ENCODE measurements at regions not wholly inside any gene's neighbourhood (a gene's known extent, or its start where the extent isn't known, plus 50 kb on each side); places are given as distances from the start of the nearest gene placed in this dataset.

DNA sequence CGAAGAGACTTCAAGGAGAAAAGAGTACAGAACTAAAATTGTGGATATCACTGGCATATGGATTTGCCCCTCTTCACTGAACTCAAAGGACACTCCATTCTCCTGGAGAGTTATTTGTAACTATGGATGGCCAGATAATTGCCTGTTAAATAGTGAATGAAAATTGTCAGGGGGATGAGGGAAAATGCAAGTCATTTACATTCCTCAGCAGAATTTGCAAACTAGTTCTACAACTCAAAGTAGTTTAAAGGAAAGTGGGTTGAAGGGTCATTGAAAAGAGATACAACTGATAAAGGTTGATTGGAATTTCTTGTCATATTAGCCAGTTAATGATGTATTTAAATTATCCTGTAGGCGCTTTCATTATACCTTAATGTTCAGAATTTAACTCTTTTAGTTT, 266.5 kb upstream of the SPOPL start:
- Histone ChIP-seq H3K79me2 (no peaks in the 10 kb centered on the region), H3K9me3 (ENCODE audit: control insufficient read depth, low read length) (no peaks in the 10 kb centered on the region)

DNA sequence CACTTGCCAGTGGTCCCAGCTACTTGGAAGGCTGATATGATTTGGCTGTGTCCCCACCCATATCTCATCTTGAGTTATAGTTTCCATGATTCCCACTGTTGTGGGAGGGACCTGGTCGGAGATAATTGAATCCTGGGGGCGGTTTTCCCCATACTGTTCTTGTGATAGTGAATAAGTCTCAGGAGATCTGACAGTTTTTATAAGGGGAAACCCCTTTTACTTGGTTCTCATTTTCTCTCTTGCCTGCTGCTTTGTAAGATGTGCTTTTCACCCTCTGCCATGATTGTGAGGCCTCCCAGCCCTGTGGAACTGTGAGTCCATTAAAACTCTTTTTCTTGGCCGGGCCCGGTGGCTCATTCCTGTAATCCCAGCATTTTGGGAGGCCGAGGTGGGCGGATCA, 265.4 kb upstream of the SPOPL start:
- Histone ChIP-seq H3K4me3 (ENCODE audit: low read depth, low read length) (no peak overlapping the region), H3K9me3 (ENCODE audit: control insufficient read depth, low read length) (no peaks in the 10 kb centered on the region), H3K27me3 (ENCODE audit: control insufficient read depth, insufficient read depth, low read length) (no peaks in the 10 kb centered on the region), H3K9ac (no peak overlapping the region), H2AFZ (no peak overlapping the region), H3K27ac (no peak overlapping the region), H3K4me2 (ENCODE audit: low read length) (no peak overlapping the region), H3K4me1 (no peaks in the 10 kb centered on the region), H3K79me2 (no peaks in the 10 kb centered on the region), H3K36me3 (ENCODE audit: control insufficient read depth, insufficient read depth, low read length) (no peaks in the 10 kb centered on the region)
- no peak for TF ChIP-seq CTCF (IDR thresholded peaks at IDR 0.05)

More for the DNA sequence above, 266.5 kb upstream of the SPOPL start:
- H3K27me3 ChIP-seq (ENCODE audit: control insufficient read depth, insufficient read depth, low read length): no peaks in the 10 kb centered on the region
- no peaks in the 10 kb centered on the region for H3K36me3 ChIP-seq (ENCODE audit: control insufficient read depth, insufficient read depth, low read length)
- H3K4me2 ChIP-seq (ENCODE audit: low read length): no peak overlapping the region
- no peak overlapping the region for H3K4me3 ChIP-seq (ENCODE audit: low read depth, low read length)
- H3K27ac ChIP-seq: no peak overlapping the region
- H3K9ac ChIP-seq: no peak overlapping the region
- no peak for TF ChIP-seq CTCF (IDR thresholded peaks at IDR 0.05)
- H2AFZ ChIP-seq: no peak overlapping the region
- no peaks in the 10 kb centered on the region for H3K4me1 ChIP-seq

DNA sequence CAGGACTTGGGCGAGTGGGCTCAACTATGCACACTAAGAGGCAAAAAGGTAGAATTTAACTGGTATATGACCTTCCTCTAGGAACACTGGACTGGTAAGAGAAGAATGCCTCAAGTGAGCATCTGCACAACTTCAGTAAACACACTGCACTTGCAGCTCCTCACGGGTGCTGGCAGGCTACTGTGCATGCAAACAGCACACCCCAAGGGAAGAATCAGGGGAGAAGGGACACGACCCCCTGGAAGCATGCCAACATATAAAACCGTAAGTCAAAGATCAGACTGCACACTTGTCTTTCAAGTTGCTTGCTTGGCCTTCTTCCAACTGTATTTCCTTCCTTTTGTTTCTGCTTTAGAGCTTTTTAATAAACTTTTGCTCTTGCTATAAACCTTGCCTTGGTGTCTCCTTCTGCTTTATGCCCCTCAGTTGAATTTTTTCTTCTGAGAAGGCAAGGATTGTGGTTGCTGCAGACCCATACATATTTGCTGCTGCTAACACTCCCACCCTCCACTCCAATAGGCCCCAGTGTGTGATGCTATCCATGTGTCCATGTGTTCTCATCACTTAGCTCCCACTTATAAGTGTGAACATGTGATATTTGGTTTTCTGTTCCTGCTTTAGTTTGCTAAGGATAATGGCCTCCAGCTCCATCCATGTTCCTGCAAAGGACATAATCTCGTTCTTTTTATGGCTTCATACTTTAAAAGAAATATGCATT, 263.7 kb upstream of the SPOPL start:
- Histone ChIP-seq H3K36me3 (ENCODE audit: control insufficient read depth, insufficient read depth, low read length) (no peaks in the 10 kb centered on the region), H3K27ac (no peak overlapping the region), H3K4me2 (ENCODE audit: low read length) (no peak overlapping the region), H3K27me3 (ENCODE audit: control insufficient read depth, insufficient read depth, low read length) (no peaks in the 10 kb centered on the region), H3K4me3 (ENCODE audit: low read depth, low read length) (no peak overlapping the region), H3K4me1 (no peaks in the 10 kb centered on the region), H3K9ac (no peak overlapping the region), H3K79me2 (no peaks in the 10 kb centered on the region), H2AFZ (no peak overlapping the region), H3K9me3 (ENCODE audit: control insufficient read depth, low read length) (no peaks in the 10 kb centered on the region)
- TF ChIP-seq CTCF (IDR thresholded peaks at IDR 0.05): no peak

DNA sequence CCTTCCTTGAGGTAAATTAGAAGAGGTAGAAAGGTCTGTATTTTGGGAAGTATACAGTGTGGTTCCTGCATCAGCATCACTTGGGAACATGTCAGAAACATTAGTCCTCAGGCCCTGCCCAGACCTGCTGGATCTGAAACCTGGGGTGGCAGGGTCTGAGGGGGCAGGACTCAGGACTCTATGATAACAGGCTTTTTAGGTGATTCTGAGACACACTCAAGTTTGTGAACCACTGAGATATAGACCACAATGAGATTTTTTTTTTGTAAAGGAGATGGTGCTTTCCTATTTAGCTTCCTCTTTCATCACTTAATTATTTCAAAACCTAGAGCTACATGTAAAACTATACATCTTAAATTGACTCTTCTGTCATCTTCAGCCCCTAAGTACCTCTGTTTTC, 262.7 kb upstream of the SPOPL start:
- Histone ChIP-seq H3K4me1 (no peaks in the 10 kb centered on the region), H3K79me2 (no peaks in the 10 kb centered on the region), H2AFZ (no peak overlapping the region), H3K9ac (no peak overlapping the region), H3K4me2 (ENCODE audit: low read length) (no peak overlapping the region), H3K9me3 (ENCODE audit: control insufficient read depth, low read length) (no peaks in the 10 kb centered on the region), H3K36me3 (ENCODE audit: control insufficient read depth, insufficient read depth, low read length) (no peaks in the 10 kb centered on the region), H3K27me3 (ENCODE audit: control insufficient read depth, insufficient read depth, low read length) (no peaks in the 10 kb centered on the region), H3K27ac (no peak overlapping the region), H3K4me3 (ENCODE audit: low read depth, low read length) (no peak overlapping the region)
- TF ChIP-seq CTCF (IDR thresholded peaks at IDR 0.05): no peak

GRCh38 chr2:138239902-138240491, 261.6 kb upstream of the SPOPL start:
- Histone ChIP-seq H3K36me3 (ENCODE audit: control insufficient read depth, insufficient read depth, low read length) (no peaks in the 10 kb centered on the region), H3K9me3 (ENCODE audit: control insufficient read depth, low read length) (no peaks in the 10 kb centered on the region), H3K27ac (no peak overlapping the region), H3K4me2 (ENCODE audit: low read length) (no peak overlapping the region), H3K4me3 (ENCODE audit: low read depth, low read length) (no peak overlapping the region), H2AFZ (no peak overlapping the region), H3K4me1 (no peaks in the 10 kb centered on the region), H3K79me2 (no peaks in the 10 kb centered on the region), H3K9ac (no peak overlapping the region), H3K27me3 (ENCODE audit: control insufficient read depth, insufficient read depth, low read length) (no peaks in the 10 kb centered on the region)
- TF ChIP-seq CTCF (IDR thresholded peaks at IDR 0.05): no peak

Data from parathyroid adenoma (tissue), 2 donors.